ENCODE measurements at regions not wholly inside any gene's neighbourhood (a gene's known extent, or its start where the extent isn't known, plus 50 kb on each side); places are given as distances from the start of the nearest gene placed in this dataset.
"Not testable (repeated sequence)": the region's sequence is repeated elsewhere in the genome, so short reads cannot be mapped to it uniquely, and the experiment has no call there.

GRCh38 chr18:993560-993959 is 88.9 kb downstream of the ADCYAP1 start:
- no peak overlapping the region for H3K27ac ChIP-seq
- H3K4me3 ChIP-seq, result no peak overlapping the region

DNA sequence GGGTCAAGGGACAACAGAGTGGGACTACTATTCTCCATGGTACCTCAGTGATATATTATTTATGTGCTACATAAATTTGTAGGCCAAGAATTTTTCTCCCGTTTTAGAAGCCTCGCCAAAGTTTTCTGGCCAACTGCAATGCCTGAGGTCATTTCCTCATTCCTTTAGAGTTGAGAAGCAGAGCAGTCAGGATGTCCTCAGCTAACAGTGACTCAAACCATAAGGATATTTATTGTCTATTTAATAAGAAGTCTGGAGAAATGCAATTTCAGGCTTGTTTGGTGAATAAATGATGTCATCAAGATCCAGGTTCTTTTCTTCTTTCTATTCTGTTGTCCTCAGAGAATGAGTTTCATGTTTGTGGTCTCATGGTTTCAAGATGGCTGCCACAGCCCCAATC is 91.0 kb downstream of the ADCYAP1 start:
- no peak overlapping the region for H3K4me3 ChIP-seq
- no peak overlapping the region for H3K27ac ChIP-seq

DNA sequence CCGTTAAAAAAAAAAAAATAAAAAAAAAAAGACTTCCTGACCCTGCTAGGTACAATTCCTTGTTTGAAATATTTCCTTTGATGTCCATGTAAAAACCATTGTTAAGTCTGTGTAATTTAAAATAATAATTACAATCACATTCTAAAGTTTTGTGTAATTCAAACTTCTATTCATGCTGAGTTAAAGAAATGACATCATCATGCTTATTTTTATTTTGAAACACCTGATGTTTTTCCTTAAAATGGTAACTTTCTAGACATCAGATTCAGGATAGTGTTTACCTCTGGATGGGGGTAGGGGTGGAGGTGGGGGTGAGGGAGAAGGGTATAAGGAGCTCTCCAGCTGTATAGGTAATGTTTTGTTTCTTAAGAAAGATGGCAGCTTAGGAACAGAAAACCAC is 92.8 kb downstream of the ADCYAP1 start:
- no peak overlapping the region for H3K4me3 ChIP-seq
- no peak overlapping the region for H3K27ac ChIP-seq

DNA sequence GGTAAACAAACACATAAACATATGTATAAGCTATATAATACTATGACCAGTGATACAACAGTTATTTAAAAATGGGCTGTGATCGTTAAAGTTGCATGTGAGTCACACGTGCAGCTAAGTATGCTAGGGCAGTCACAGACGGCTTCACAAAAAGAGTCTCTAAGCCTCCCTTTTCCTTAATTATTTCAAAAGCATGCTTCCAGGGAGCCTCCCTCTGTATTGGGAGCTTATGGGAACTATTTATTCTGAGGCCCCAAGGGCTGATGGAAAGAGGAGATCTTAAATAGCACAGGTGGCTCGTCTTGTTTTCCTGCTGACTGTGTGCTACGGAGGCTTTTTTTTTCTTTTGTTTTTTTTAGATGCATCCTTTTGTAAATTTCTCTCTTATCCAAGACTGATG is 94.3 kb downstream of the ADCYAP1 start:
- H3K4me3 ChIP-seq, result no peak overlapping the region
- H3K27ac ChIP-seq, result no peak overlapping the region

GRCh38 chr18:1002653-1003178 is 98.0 kb downstream of the ADCYAP1 start:
- Histone ChIP-seq H3K4me3 (no peak overlapping the region), H3K27ac (no peak overlapping the region)

- no peak overlapping the region for H3K4me3 ChIP-seq
- H3K27ac ChIP-seq, result no peak overlapping the region
Measured at GRCh38 chr18:1003499-1003898, 98.8 kb downstream of the ADCYAP1 start.

DNA sequence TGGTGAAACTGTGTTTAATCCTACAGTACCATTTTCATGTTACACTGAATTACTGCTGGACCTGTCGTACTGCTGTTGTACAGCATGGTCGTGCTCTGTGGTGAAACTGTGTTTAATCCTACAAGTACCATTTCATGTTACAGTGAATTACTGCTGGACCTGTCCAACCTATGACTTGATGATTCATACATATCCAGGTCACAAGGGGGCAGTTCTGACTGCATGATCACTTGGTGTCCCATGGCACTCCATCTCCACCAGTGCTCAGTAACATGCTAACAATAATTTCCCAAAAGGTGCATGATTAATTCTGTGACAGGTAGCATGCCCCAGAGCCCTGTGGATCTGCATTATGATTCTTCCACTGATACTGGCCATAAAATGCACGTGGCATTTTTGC is 101.6 kb downstream of the ADCYAP1 start:
- H3K27ac ChIP-seq, result no peak overlapping the region
- H3K4me3 ChIP-seq, result no peak overlapping the region

DNA sequence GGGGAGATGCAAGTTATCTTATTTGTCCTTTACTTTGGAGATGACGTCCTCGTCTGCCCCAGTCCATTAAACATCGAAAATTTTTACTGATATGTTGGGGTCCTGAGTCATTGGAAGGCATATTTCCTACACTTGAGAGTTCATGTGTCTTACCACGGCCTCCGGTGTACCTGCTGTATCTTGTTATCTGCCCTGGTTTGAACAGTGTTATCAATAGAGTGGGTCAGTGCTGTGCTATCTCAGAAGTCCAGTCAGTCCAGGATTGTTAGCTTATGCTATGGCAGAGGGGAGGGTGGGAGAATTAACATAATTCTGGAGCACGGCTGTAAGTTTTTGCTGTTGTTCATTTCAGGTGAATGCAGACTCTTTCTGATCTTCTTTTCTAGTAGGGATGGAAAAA is 102.3 kb downstream of the ADCYAP1 start:
- Histone ChIP-seq H3K4me3 (no peak overlapping the region), H3K27ac (no peak overlapping the region)

- H3K27ac ChIP-seq, result no peak overlapping the region
- no peak overlapping the region for H3K4me3 ChIP-seq
Measured at GRCh38 chr18:1011349-1011748, 106.7 kb downstream of the ADCYAP1 start.

GRCh38 chr18:1012775-1013174 is 108.1 kb downstream of the ADCYAP1 start:
- no peak overlapping the region for H3K4me3 ChIP-seq
- H3K27ac ChIP-seq, result no peak overlapping the region

DNA sequence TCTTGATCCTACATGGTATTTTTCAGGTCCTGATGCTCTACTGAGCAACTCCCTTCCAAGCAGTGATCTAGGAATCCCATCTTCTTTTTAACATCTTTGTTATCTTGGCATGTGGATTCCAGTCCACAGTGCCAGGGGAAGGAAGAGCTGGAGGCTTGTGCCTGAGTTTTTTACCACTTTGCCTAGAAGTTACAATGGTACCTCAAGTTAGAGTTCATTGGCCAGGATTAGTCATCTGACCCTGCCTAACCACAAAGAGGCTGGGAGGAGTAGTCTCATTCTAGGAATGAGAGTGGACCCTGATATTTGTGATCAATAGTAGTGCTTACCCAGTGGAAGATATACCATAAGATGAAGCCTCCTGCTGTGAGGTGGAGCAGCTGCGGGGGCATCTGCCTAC is 109.3 kb downstream of the ADCYAP1 start:
- Histone ChIP-seq H3K4me3 (no peak overlapping the region), H3K27ac (no peak overlapping the region)

- no peak overlapping the region for H3K27ac ChIP-seq
- no peak overlapping the region for H3K4me3 ChIP-seq
Measured at GRCh38 chr18:1014509-1014908, 109.8 kb downstream of the ADCYAP1 start.

DNA sequence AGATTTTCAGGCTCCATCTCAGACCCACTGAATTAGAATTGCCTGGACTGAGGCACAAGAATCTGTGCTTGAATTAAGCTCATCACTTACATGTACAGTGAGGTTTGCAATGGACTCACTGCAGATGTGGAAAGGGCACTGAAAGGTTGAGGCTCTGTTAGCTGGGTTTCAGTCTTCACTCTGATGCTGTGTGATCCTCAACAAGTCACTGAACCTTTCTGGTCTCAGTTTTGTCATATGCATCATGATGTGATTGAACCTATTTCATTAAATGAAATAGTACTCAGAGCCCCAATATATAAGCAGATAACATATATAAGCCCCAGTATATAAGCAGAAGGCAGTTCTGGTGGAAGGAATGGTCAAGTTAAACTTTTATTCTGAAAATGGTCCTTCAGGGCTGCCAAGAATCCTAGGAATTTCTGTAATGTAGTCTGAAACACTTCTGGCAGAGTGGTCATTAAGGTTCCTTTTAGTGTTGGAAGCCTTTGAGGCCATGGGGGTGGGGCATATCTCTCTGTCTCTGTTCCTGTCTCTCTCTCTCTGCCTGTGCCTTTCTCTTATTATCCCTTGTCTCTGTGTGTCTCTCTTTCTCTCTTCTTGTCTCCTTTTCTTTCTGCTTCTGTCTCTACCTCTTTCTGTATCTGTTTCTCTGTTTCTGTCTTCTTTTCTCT is 110.4 kb downstream of the ADCYAP1 start:
- H3K4me3 ChIP-seq, result no peak overlapping the region
- no peak overlapping the region for H3K27ac ChIP-seq

GRCh38 chr18:1015777-1016176 is 111.1 kb downstream of the ADCYAP1 start:
- Histone ChIP-seq H3K27ac (no peak overlapping the region), H3K4me3 (no peak overlapping the region)

GRCh38 chr18:1017227-1018058 is 112.8 kb downstream of the ADCYAP1 start:
- no peak overlapping the region for H3K27ac ChIP-seq
- H3K4me3 ChIP-seq, result no peak overlapping the region

DNA sequence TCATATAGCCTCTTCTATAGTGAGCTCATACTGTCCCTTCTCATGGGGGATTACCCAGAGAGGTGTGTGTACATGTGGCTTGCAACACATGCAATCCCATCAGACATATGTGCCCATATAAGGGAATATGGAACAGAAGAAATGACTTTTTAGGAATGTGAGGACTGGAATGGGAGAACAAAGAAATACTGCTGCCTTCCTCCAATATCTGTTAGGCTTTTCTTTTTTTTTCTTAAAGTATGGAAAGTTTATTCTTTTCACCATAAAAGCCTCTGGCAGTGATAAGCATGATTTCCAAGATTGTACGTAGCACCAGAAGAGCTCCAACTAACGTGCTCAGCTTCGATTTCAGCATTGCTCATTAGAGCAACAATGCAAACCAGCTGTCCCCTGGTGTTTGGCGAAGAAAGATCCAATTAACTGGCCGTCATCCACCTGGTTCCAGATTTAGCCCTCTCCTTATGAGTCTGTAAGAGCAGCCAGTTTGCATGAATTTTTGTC is 113.6 kb downstream of the ADCYAP1 start:
- Histone ChIP-seq H3K27ac (no peak overlapping the region), H3K4me3 (no peak overlapping the region)

DNA sequence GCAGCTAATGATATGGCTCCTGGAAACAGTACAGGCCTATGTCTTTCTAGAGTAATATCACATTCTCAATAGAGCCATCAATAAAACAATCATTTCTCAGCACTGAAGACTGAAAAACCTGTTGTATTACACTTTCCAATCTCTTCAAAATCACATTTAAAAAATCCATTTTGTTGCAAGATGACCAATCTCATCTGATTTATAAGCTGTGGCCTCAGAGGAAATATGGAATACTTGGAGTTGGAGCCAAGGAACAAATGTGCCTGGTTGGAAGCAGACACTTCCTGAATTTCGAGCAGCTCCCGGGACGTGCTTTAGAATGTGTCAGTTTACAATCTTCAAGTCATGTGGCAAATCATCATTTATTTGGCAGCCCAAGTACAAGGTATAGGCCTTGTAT is 114.5 kb downstream of the ADCYAP1 start:
- no peak overlapping the region for H3K4me3 ChIP-seq
- no peak overlapping the region for H3K27ac ChIP-seq

DNA sequence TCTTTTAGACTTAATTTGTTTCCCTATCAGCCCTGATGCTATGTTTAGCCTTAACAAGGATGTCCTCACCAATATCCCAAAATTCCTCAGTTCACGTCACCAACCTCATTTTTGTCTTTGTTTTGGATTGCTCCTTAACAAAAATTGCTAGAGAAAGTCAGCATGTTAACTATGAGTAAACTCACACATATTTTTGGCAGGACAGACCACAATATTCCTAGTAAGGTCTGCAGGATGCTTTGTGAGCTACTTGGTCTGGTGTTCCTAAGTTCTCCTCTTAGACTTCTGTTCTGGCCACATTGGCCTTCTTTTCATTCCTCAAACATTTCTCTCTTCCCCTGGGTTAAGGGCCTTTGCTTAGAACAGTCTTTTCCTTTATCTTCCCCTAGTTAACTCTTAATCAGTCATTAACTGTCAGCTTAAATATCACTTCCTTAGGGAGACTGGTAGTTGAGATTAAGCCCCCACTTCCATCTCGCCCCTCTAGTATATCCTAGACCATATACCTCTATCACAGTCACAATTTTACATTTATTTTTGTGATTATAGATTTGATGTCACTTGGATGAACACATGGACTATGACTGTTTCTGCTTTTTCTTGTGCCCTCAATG is 116.2 kb downstream of the ADCYAP1 start:
- Histone ChIP-seq H3K27ac (no peak overlapping the region), H3K4me3 (no peak overlapping the region)

DNA sequence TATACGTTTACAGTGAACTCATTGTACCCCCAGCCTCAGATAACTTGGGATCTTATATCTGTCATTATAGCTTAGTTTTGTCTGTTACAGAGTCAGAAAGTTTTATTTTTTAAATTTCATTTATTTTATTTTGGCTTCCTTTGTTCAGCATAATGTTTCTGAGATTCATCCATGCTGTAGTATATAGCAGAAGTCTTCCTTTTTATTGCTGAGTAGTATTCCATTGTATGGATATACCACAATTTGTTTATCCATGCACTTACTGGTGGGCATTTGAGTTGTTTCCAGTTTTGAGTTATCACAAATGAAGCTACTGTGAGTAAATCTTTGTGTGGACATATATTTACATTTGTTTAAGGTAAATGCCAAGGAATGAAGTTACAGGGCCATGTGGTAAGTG is 122.3 kb downstream of the ADCYAP1 start:
- no peak overlapping the region for H3K4me3 ChIP-seq
- H3K27ac ChIP-seq, result no peak overlapping the region

DNA sequence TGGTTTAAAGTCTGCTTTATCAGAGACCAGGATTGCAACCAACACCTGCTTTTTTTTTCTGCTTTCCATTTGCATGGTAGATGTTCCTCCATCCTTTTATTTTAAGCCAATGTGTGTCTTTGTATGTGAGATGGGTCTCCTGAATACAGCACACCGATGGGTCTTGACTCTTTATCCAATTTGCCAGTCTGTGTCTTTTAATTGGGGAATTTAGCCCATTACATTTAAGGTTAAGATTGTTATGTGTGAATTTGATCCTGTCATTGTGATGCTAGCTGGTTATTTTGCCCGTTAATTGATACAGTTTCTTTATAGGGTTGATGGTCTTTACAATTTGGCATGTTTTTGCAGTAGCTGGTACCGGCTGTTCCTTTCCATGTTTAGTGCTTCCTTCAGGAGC is 128.4 kb downstream of the ADCYAP1 start:
- H3K27ac ChIP-seq, H3K4me3 ChIP-seq: not testable (repeated sequence)

- no peak overlapping the region for H3K4me3 ChIP-seq
- H3K27ac ChIP-seq, result no peak overlapping the region
Measured at GRCh38 chr18:1034971-1035370, 130.3 kb downstream of the ADCYAP1 start.

Data from skin epidermis (tissue), 12 donors.